Ovary (tissue), 3 donors: ENCODE measurements at regions not wholly inside any gene's neighbourhood (a gene's known extent, or its start where the extent isn't known, plus 50 kb on each side); places are given as distances from the start of the nearest gene placed in this dataset.

Source experiments
- POLR2A ChIP-seq: fragments of 450-650 bp; IDR thresholded peaks from one replicate; pipeline ENCODE4 v1.6.1; 2017; ENCODE audit warnings: antibody characterized with exemption, mild to moderate bottlenecking, moderate library complexity
- TF ChIP-seq, protein P1 (sequence below), 3 donors: fragments of 450-650 bp in 2 of 3; fragments of 200-600 bp in 1 of 3; IDR thresholded peaks; one replicate each; pipeline versions ENCODE4 v1.5.1 to v1.8.0; 2016 to 2022; ENCODE audit warnings: antibody characterized with exemption in 3 of 3, mild to moderate bottlenecking in 1 of 3
- donor health status: DM: no; HTN: no; CAD: no.

DNA sequence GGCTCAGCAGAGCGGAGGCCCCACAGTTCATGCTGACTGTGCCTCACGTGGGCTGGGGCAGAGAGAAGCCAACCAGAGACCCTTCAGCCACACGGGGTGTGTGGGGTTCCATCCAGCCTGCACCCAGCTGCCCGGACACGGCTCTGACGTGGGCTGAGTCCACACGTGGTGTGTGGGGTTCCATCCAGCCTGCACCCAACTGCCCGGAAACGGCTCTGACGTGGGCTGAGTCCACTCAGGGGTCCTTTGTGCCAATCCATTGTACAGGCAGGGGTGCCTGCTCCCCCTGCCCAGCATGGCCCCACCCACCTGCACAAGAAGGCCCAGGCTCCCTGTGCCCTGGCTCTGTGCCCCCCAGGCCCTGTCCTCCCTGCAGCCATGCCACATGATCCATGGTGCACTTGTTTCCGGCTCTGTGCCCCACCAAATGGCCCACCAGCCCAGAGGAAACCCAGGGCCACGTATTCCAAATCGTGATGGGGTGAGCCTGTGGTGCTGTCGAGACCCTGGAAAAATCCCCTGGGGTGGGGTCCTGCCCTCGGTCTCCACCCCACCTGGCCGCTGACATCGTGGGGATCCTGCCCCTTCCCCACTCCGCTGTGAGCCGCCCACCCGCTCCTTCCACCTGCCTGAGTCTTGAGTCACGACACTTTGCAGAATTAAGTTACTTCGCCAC lies 99.3 kb upstream of the SFSWAP start:
- TF ChIP-seq, protein P1, sequence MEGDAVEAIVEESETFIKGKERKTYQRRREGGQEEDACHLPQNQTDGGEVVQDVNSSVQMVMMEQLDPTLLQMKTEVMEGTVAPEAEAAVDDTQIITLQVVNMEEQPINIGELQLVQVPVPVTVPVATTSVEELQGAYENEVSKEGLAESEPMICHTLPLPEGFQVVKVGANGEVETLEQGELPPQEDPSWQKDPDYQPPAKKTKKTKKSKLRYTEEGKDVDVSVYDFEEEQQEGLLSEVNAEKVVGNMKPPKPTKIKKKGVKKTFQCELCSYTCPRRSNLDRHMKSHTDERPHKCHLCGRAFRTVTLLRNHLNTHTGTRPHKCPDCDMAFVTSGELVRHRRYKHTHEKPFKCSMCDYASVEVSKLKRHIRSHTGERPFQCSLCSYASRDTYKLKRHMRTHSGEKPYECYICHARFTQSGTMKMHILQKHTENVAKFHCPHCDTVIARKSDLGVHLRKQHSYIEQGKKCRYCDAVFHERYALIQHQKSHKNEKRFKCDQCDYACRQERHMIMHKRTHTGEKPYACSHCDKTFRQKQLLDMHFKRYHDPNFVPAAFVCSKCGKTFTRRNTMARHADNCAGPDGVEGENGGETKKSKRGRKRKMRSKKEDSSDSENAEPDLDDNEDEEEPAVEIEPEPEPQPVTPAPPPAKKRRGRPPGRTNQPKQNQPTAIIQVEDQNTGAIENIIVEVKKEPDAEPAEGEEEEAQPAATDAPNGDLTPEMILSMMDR (IDR thresholded peaks at IDR 0.05): no peak
- TF ChIP-seq POLR2A: no peak
